GM23338 (cell line): ENCODE measurements at regions not wholly inside any gene's neighbourhood (a gene's known extent, or its start where the extent isn't known, plus 50 kb on each side); places are given as distances from the start of the nearest gene placed in this dataset.

Source experiments
- ATAC-seq: fragments of 200-7000 bp; cut with Tn5 transposase; 3 replicates; pipeline ENCODE4 v1.9.1; 2020
- DNase-seq: peaks from one replicate; pipeline ENCODE4 v3.0.0-alpha.2; 2015; ENCODE audit warnings: low spot score
- H2AFZ ChIP-seq: fragments of 200-600 bp; sonication (generic); 2 replicates; pipeline ENCODE4 v1.8.0; 2016; ENCODE audit warnings: antibody characterized with exemption, mild to moderate bottlenecking, moderate library complexity
- H3F3A ChIP-seq: fragments of 200-600 bp; sonication (generic); replicated peaks from 2 replicates; pipeline ENCODE4 v1.8.0; 2017; ENCODE audit warnings: antibody characterized with exemption, mixed run types, low read depth
- H3K27ac ChIP-seq: fragments of 200-600 bp; sonication (generic); 2 replicates; pipeline ENCODE4 v1.6.1; 2016; ENCODE audit warnings: low read depth
- H3K27me3 ChIP-seq: fragments of 200-600 bp; sonication (generic); 2 replicates; pipeline ENCODE4 v1.8.0; 2016; ENCODE audit warnings: mild to moderate bottlenecking, mixed run types, moderate library complexity; ENCODE audit not compliant: insufficient read depth
- H3K36me3 ChIP-seq: fragments of 200-600 bp; sonication (generic); 2 replicates; pipeline ENCODE4 v1.8.0; 2016; ENCODE audit warnings: mild to moderate bottlenecking; ENCODE audit not compliant: insufficient read depth
- H3K4me1 ChIP-seq: fragments of 200-600 bp; sonication (generic); 2 replicates; pipeline ENCODE4 v1.8.0; 2016; ENCODE audit warnings: mild to moderate bottlenecking, moderate library complexity; ENCODE audit not compliant: insufficient read depth
- H3K4me2 ChIP-seq: fragments of 200-600 bp; sonication (generic); 2 replicates; pipeline ENCODE4 v1.7.1; 2017; ENCODE audit warnings: mixed run types
- H3K4me3 ChIP-seq: fragments of 200-600 bp; sonication (generic); 2 replicates; pipeline ENCODE4 v1.6.1; 2016; ENCODE audit warnings: mixed run types
- H3K79me2 ChIP-seq: fragments of 200-600 bp; sonication (generic); replicated peaks from 2 replicates; pipeline ENCODE4 v1.8.0; 2017; ENCODE audit warnings: mild to moderate bottlenecking; ENCODE audit not compliant: insufficient read depth
- H3K9me2 ChIP-seq: fragments of 200-600 bp; sonication (generic); 2 replicates; pipeline ENCODE4 v1.8.0; 2017; ENCODE audit not compliant: insufficient read depth
- H4K20me1 ChIP-seq: fragments of 200-600 bp; sonication (generic); replicated peaks from 2 replicates; pipeline ENCODE4 v1.8.0; 2017; ENCODE audit warnings: mild to moderate bottlenecking; ENCODE audit not compliant: insufficient read depth
- H3K27ac Mint-ChIP-seq: 2 replicates; pipeline ENCODE4 v1.8.0; 2020; ENCODE audit warnings: inconsistent platforms, mild to moderate bottlenecking, moderate library complexity, mixed read lengths
- H3K27me3 Mint-ChIP-seq: 3 replicates; pipeline ENCODE4 v1.8.0; 2022; ENCODE audit warnings: low read depth, mild to moderate bottlenecking, moderate library complexity, mixed read lengths, inconsistent platforms; ENCODE audit not compliant: insufficient read depth, poor library complexity
- H3K36me3 Mint-ChIP-seq: 3 replicates; pipeline ENCODE4 v1.8.0; 2021; ENCODE audit warnings: low read depth, mild to moderate bottlenecking, inconsistent platforms, moderate library complexity, mixed read lengths
- H3K4me1 Mint-ChIP-seq: 3 replicates; pipeline ENCODE4 v1.8.0; 2020; ENCODE audit warnings: mild to moderate bottlenecking, inconsistent platforms, mixed read lengths
- H3K4me3 Mint-ChIP-seq: 3 replicates; pipeline ENCODE4 v1.8.0; 2021; ENCODE audit warnings: moderate library complexity, mild to moderate bottlenecking, inconsistent platforms, mixed read lengths
- H3K9me3 Mint-ChIP-seq: 3 replicates; pipeline ENCODE4 v1.8.0; 2020; ENCODE audit warnings: moderate library complexity, mild to moderate bottlenecking, inconsistent platforms, mixed read lengths
- CREB1 ChIP-seq: fragments of 250-450 bp; sonication (Bioruptor Pico); IDR thresholded peaks from 2 replicates; pipeline ENCODE4 v1.5.0; 2020; ENCODE audit warnings: low read depth, mild to moderate bottlenecking, moderate library complexity
- ETS1 ChIP-seq: IDR thresholded peaks from 2 replicates; pipeline ENCODE4 v1.6.1; 2016; ENCODE audit warnings: antibody characterized with exemption
- EZH2 ChIP-seq: fragments of 200-600 bp; sonication (generic); IDR thresholded peaks from one replicate; pipeline ENCODE4 v1.8.0; 2017; ENCODE audit warnings: antibody characterized with exemption, mild to moderate bottlenecking, low read depth; ENCODE audit not compliant: unreplicated experiment
- EZH2phosphoT487 ChIP-seq: fragments of 200-600 bp; sonication (generic); IDR thresholded peaks from one replicate; pipeline ENCODE4 v1.8.1; 2018; ENCODE audit warnings: antibody characterized with exemption; ENCODE audit not compliant: unreplicated experiment
- JUNB ChIP-seq: IDR thresholded peaks from one replicate; pipeline ENCODE4 v1.6.1; 2016; ENCODE audit warnings: antibody characterized with exemption; ENCODE audit not compliant: unreplicated experiment
- NANOG ChIP-seq: IDR thresholded peaks from 2 replicates; pipeline ENCODE4 v1.6.1; 2016; ENCODE audit warnings: antibody characterized with exemption, borderline replicate concordance
- POLR2AphosphoS5 ChIP-seq: IDR thresholded peaks from 2 replicates; pipeline ENCODE4 v1.6.1; 2016; ENCODE audit warnings: antibody characterized with exemption, low read depth
- REST ChIP-seq: IDR thresholded peaks from one replicate; pipeline ENCODE4 v1.6.1; 2018; ENCODE audit warnings: antibody characterized with exemption; ENCODE audit not compliant: unreplicated experiment
- STAT1 ChIP-seq: IDR thresholded peaks from one replicate; pipeline ENCODE4 v1.6.1; 2016; ENCODE audit warnings: antibody characterized with exemption; ENCODE audit not compliant: unreplicated experiment
- ZNF114 ChIP-seq: fragments of 250-450 bp; sonication (Bioruptor Pico); IDR thresholded peaks from 2 replicates; pipeline ENCODE4 v1.5.0; 2020; ENCODE audit warnings: mild to moderate bottlenecking, moderate library complexity
- ZNF331 ChIP-seq: fragments of 250-450 bp; sonication (Bioruptor Pico); IDR thresholded peaks from 2 replicates; pipeline ENCODE4 v1.5.0; 2020; ENCODE audit warnings: low read depth, mild to moderate bottlenecking, moderate library complexity
- ZNF462 ChIP-seq: fragments of 250-450 bp; sonication (Bioruptor Pico); IDR thresholded peaks from 2 replicates; pipeline ENCODE4 v1.5.0; 2020; ENCODE audit warnings: mild to moderate bottlenecking, moderate library complexity

- no peaks in the 10 kb centered on the region; the same call in 1 of the 2 replicates for H3K4me1 ChIP-seq
- TF ChIP-seq EZH2: no peak
- TF ChIP-seq NANOG: no peak
- TF ChIP-seq ZNF331 (CRISPR knock-in tag): no peak
- no peak for TF ChIP-seq STAT1
- TF ChIP-seq ETS1: no peak
- no peak for TF ChIP-seq EZH2phosphoT487
- no peak for TF ChIP-seq JUNB
- TF ChIP-seq CREB1 (CRISPR knock-in tag): no peak
- TF ChIP-seq REST: no peak
- TF ChIP-seq ZNF114 (CRISPR knock-in tag): no peak
- no peak for TF ChIP-seq POLR2AphosphoS5
- no peak for TF ChIP-seq ZNF462 (CRISPR knock-in tag)
- H3K27me3 Mint-ChIP-seq: peaks cover 19% of the 10 kb centered on the region
- no peak overlapping the region for H2AFZ ChIP-seq
- peaks cover 12% of the 10 kb centered on the region for H3K9me3 Mint-ChIP-seq
- ATAC-seq (no peak), DNase-seq (no peak)
- no peak overlapping the region for H3K27ac Mint-ChIP-seq
- no peak overlapping the region for H3K4me2 ChIP-seq
- H3K79me2 ChIP-seq: no peaks in the 10 kb centered on the region
- H3K27me3 ChIP-seq: no peaks in the 10 kb centered on the region
- H3K9me2 ChIP-seq: no peaks in the 10 kb centered on the region
- H3K27ac ChIP-seq: no peak overlapping the region
- peaks cover 24% of the 10 kb centered on the region for H3K4me1 Mint-ChIP-seq
- H3K36me3 Mint-ChIP-seq: 0 out of 3 replicates have a peak, but pooled peaks cover 4% of the 10 kb centered on the region
- no peaks in the 10 kb centered on the region for H4K20me1 ChIP-seq
- H3F3A ChIP-seq: 0 out of 2 replicates have a peak, but pooled peaks cover 4% of the 10 kb centered on the region
- no peaks in the 10 kb centered on the region for H3K36me3 ChIP-seq
- H3K4me3 ChIP-seq: no peak overlapping the region
- H3K4me3 Mint-ChIP-seq: no peak overlapping the region
Observed at GRCh38 chr9:129357773-129358245, 179.7 kb upstream of the IER5L start.
